Activated CD4-positive, alpha-beta T cell treated with anti-CD3 and anti-CD28 coated beads for 4 hours (primary cell): ENCODE measurements at regions not wholly inside any gene's neighbourhood (a gene's known extent, or its start where the extent isn't known, plus 50 kb on each side); places are given as distances from the start of the nearest gene placed in this dataset.
"Not testable (repeated sequence)": the region's sequence is repeated elsewhere in the genome, so short reads cannot be mapped to it uniquely, and the experiment has no call there.

Experiments used
- DNase-seq, 2 donors: peaks; one replicate each; pipeline ENCODE4 v3.0.0-alpha.2; 2020

GRCh38 chr16:29179401-29180205 is 194.8 kb downstream of the LAT start:
- DNase-seq = not testable (repeated sequence)

DNA sequence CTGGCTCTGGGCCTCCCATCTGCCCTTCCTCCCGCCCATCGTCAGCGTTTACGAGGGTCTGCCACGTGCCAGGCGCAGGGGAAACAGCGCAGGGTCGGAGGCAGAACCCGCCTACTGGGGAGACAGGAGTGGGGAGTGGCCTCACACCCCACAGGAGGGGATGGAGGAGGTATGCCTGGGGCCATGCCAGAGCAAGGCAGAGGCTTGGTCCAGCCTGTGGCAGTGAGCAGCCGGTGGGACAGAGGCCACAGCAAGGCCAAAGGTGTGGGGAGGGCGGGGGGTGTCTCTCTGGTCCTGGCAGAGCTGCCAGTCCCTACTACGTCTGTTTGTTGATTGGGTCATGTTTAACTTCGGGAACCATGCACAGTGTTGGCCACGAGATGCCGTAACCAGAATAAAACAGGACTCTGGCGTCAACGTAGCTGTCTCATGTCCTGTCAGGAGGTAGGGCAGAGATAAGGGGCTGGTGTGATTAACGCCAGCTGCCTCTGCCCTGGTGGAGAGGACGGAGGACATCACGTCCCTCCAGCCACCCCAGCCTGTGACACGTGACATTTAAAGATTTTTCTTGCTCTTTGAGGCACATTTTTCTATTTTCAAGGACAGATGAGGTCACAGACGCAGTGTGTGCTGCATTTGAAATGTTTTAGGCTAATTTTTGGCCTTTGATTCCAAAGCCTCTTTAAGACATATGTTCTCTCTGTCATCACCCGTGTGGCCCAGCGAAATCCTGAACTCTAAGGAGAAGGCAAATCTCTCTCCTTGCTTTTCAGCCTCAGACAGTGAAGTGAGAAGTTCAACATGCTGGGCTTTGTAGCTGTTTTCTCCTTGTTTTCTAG is 193.3 kb downstream of the LAT start:
- not testable (repeated sequence) for DNase-seq

GRCh38 chr16:29177203-29177887 is 192.5 kb downstream of the LAT start:
- not testable (repeated sequence) for DNase-seq

GRCh38 chr16:29176822-29177202 is 192.0 kb downstream of the LAT start:
- not testable (repeated sequence) for DNase-seq

GRCh38 chr16:29176154-29176470 is 191.3 kb downstream of the LAT start:
- not testable (repeated sequence) for DNase-seq

DNA sequence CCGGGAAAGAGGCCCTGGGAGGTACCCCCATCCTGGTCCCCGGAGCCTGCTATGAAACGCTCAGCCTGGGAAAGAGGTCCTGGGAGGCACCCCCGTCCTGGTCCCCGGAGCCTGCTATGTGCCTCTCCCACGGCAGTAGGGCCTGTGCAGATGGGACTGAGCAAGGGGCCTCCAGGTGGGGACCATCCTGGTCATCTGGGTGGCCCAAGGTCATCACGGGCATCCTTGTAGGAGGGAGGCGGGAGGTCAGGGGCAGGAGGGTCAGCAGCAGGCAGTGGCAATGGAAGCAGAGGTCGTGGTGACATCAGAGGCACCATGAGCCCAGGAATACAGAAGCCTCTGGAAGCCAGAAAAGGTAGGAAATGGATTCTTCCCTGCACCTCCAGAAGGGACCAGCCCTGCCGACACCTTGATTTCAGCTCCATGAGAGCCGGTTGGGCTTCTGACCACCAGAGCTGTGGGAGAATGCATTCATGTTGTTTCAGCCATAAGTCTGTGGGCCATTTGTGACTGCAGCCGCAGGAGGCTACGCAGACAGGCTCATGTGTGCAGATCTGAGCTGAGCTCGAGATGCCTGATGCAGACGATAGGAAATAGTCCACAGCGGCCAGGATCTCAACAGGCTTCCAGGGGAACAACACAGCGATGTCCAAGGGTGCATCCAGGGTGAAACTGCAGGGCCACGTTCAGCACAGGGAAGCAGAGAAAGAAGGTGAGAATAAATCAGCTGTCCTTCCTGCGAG is 190.7 kb downstream of the LAT start:
- DNase-seq = not testable (repeated sequence)

DNA sequence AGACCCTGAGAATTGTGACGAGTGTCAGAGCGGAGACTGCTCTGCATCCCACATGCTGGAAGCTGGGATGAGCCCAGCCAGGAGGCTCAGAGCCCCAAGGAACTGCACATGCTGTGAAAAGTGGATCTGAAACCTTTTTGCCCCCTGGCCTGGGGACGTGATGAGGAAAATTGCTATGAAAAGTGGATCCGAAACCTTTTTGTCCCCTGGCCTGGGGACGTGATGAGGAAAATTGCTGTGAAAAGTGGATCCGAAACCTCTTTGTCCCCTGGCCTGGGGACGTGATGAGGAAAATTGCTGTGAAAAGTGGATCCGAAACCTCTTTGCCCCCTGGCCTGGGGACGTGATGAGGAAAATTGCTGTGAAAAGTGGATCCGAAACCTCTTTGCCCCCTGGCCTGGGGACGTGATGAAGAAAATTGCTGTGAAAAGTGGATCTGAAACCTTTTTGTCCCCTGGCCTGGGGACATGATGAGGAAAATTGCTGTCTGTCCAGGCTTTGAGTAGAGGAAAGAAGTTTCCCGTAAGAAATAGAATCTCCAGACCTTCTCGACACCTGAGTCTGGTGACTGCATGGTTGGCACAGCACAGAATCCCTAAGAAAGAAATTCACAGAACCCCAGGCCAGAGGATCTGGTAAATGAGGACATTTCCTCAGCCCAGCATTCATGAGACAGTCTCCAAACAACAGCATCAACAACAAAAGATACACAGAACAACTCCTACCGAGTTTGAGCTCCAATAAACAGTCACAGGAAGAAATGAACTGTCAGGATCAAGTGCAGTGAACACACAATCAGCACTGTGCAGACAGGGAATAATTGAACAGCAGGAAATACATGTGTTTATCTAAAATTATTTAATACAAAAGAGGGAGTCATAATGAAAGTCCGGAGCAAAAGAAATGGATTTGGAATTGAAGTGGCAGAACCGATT is 188.8 kb downstream of the LAT start:
- not testable (repeated sequence) for DNase-seq

GRCh38 chr16:29172098-29172724 is 187.4 kb downstream of the LAT start:
- not testable (repeated sequence) for DNase-seq

GRCh38 chr16:29171296-29171695 is 186.4 kb downstream of the LAT start:
- DNase-seq = not testable (repeated sequence)

DNA sequence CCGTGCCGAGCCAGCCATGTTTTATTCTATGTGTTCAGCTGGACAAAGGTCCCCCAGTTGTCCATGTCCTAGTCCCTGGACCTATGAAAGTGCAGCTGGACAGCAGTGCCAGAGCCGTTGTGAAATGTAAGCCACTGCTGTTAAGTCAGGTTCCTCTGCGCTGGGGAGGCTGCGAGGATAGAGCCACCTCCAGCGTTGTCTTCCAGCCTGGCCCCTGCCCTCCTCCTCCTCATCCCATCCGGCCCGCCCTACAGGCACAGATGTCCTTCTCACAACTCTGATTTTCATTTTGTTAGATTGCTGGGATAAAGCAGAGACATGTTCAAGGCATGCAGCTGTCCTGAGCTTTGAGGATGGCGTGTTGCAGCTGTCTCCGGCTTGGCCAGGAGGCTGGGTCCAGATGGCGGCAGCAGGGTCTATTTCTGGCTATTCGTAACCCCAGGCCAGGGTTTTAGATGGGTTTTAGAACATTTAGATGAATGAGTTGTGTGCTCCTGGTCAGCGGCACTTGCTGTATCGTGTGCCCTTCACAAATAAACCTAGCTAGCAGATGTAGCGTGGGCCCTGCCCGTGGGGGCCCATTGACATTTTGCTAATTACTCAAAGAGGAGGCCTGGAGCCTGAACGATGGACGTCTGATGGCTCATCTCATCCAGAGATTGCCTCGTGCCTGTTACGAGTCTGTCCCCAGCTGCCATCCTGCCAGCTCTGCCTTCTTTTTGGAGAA is 185.7 kb downstream of the LAT start:
- DNase-seq = not testable (repeated sequence)

GRCh38 chr16:29169295-29169994 is 184.6 kb downstream of the LAT start:
- DNase-seq = not testable (repeated sequence)

GRCh38 chr16:29168515-29169259 is 183.8 kb downstream of the LAT start:
- not testable (repeated sequence) for DNase-seq

DNA sequence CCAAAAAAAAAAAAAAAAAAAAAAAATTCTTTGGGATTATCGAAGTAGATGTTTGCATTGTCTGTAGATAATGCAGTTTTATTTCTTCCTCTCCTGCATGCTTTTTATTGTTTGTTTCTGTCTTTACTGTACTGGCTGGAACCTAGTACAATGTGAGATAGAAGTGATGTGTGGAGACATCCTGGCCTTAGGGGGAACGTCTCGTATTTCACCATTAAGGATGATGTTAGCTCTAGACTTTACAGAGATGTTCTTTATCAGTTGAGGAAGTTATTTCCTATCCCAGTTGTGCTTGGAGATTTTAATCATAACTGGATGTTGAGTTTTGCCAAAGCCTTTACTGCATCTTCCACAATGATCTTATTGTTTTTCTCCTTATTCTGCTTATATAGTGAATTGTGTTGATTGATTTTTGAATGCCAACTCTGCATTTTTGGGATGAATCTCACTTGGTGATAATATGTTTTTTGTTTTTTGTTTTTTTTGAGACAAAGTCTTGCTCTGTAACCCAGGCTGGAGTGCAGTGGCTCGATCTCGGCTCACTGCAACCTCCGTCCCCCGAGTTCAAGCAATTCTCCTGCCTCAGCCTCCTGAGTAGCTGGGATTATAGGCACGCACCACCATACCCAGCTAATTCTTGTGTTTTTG is 179.7 kb downstream of the LAT start:
- not testable (repeated sequence) for DNase-seq

DNA sequence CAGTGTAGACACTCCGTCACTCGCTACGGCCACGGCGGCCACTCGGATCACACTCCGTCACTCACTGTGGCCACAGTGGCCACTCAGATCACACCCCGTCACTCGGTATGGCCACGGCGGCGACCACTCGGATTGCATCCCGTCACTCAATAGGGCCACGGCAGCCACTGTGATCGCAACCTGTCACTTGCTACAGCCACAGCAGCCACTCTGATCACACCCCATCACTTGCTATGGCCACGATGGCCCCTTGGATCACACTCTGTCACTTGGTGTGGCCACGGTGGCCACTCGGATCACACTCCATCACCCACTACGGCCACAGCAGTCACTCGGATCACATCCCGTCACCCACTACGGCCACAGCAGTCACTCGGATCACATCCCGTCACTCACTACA is 175.3 kb downstream of the LAT start:
- DNase-seq = not testable (repeated sequence)

DNA sequence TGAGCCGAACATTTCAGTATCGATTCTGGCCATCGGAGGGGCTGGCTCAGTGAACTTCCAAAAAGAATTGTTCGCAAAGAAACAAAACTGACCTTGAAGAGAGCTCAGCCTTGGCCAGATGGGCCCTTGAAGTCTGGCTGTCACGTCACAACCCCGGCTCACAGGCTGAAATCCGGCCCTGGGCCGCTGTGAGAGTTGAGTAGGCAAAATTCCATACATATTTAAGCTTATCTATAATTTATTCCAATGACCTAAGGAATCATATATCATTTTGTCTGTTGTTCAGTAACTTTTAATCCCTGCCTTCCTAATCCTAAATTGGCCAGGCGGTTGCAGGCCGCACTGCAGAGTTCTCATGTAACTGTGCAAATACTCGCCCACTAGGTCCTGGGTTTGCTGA is 174.8 kb downstream of the LAT start:
- not testable (repeated sequence) for DNase-seq

DNA sequence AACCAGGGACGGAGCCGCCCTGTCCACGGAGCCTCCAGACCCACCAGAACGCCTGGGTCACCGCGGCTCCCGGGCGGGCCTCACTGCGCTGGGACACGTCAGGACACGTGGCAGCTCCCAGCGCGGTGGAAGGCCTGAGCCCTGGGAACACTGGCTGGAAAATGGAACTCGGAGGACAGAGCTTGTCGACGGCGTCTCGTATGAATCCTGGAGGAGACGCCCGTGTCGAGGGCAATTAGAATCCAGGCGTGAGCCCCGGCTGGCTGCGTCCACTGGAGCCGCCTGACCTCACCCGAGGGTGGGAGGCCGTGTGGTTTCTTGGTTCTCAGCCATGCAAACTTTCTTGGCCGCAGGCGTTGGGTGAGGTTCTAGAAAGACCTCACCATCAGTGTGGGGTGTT is 173.9 kb downstream of the LAT start:
- DNase-seq = no peak

DNA sequence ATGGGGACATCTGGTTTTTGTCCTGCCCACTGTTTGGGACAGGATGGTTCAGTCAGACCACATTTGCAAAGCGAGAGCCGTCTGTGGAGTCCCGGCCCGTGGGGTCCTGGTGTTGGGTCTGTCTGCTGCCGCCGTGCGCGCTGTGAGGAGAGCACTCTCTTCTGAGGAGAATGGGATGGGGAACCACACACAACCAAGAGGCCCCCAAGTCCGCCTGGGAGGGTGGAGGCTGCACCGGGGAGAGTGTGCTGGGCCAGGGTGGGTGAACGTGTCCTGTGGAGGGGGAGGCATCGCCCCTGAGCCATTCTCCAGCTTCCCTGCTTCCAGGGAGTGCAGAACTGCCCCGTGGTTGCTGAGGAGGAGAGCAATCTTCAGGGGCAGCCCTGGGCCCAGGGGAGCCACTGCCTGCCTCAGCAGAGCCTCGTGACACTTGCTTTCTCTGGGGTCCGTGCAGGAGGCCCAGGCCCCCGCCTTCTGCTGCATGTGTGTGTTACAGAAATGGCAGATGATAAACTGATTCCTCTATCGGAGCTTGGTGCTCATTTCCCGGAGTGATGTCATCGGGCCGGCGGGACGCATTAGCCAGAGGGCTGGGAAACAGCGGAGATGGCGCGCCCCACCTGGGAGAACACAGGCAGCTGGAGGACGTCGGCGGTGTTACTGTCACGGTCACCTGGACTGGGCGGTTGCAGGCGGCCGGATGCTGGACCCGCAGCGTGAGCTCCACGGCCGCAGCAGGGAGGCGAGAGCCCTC is 173.4 kb downstream of the LAT start:
- DNase-seq = not testable (repeated sequence)
